H1 (cell line): ENCODE measurements at regions not wholly inside any gene's neighbourhood (a gene's known extent, or its start where the extent isn't known, plus 50 kb on each side); places are given as distances from the start of the nearest gene placed in this dataset.

ENCODE experiments used
- EZH2 ChIP-seq: fragments of 200-600 bp; sonication (generic); IDR thresholded peaks from 2 replicates; pipeline ENCODE4 v1.7.1; 2012; ENCODE audit warnings: low read depth, mild to moderate bottlenecking, moderate library complexity, low read length, inconsistent platforms; ENCODE audit not compliant: severe bottlenecking
- KDM4A ChIP-seq: IDR thresholded peaks from one replicate; pipeline ENCODE4 v1.7.1; 2012; ENCODE audit warnings: low read depth, mild to moderate bottlenecking, moderate library complexity, low read length, inconsistent platforms; ENCODE audit not compliant: severe bottlenecking
- RNF2 ChIP-seq: fragments of 200-900, 300-1000 bp; sonication (generic); IDR thresholded peaks from 2 replicates; pipeline ENCODE4 v1.7.1; 2016; ENCODE audit warnings: borderline replicate concordance, low read depth, mild to moderate bottlenecking, antibody characterized with exemption, low read length; ENCODE audit not compliant: poor library complexity, severe bottlenecking; ENCODE audit errors: missing control alignments
- TF ChIP-seq, protein P1 (sequence below): IDR thresholded peaks from 2 replicates; pipeline ENCODE4 v1.6.1; 2011; ENCODE audit warnings: low read depth, mild to moderate bottlenecking, low read length; ENCODE audit not compliant: insufficient read depth

DNA sequence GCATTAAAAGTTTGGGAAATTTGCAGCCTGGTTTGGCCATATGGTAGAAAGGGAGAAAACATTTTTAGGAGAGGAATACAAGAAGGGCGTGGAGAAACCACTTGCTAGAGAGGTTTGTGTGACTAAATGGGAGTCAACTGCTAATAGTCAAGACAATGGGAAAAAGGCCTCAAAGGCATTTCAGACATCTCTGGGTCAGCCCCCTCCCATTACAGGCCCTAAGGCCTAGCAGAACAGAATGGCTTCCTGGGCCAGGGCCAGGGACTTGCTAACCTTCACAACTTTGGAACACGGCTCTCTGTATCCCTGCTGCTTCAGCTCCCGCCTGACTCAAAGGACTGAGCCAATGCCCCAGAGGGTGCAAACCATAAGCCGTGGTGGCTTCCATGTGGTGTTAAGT lies 752.3 kb upstream of the ADAMTS5 start (continued):
- TF ChIP-seq RNF2: no peak
- no peak for TF ChIP-seq KDM4A
- TF ChIP-seq EZH2: no peak
- TF ChIP-seq, protein P1, sequence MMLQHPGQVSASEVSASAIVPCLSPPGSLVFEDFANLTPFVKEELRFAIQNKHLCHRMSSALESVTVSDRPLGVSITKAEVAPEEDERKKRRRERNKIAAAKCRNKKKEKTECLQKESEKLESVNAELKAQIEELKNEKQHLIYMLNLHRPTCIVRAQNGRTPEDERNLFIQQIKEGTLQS: no peak
